ENCODE measurements at regions not wholly inside any gene's neighbourhood (a gene's known extent, or its start where the extent isn't known, plus 50 kb on each side); places are given as distances from the start of the nearest gene placed in this dataset.

- TF ChIP-seq, protein P1, sequence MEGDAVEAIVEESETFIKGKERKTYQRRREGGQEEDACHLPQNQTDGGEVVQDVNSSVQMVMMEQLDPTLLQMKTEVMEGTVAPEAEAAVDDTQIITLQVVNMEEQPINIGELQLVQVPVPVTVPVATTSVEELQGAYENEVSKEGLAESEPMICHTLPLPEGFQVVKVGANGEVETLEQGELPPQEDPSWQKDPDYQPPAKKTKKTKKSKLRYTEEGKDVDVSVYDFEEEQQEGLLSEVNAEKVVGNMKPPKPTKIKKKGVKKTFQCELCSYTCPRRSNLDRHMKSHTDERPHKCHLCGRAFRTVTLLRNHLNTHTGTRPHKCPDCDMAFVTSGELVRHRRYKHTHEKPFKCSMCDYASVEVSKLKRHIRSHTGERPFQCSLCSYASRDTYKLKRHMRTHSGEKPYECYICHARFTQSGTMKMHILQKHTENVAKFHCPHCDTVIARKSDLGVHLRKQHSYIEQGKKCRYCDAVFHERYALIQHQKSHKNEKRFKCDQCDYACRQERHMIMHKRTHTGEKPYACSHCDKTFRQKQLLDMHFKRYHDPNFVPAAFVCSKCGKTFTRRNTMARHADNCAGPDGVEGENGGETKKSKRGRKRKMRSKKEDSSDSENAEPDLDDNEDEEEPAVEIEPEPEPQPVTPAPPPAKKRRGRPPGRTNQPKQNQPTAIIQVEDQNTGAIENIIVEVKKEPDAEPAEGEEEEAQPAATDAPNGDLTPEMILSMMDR (IDR thresholded peaks at IDR 0.05) = no peak
- TF ChIP-seq EZH2 (IDR thresholded peaks at IDR 0.05) (no peak), EZH2phosphoT487 (IDR thresholded peaks at IDR 0.05) (no peak)
Measured at GRCh38 chr15:27648359-27648758, 450.8 kb downstream of the OCA2 start.

Measured in neural progenitor cell (in vitro differentiated cells).